Smooth muscle cell of the brain vasculature (primary cell): ENCODE measurements at regions not wholly inside any gene's neighbourhood (a gene's known extent, or its start where the extent isn't known, plus 50 kb on each side); places are given as distances from the start of the nearest gene placed in this dataset.
"Not testable (repeated sequence)": the region's sequence is repeated elsewhere in the genome, so short reads cannot be mapped to it uniquely, and the experiment has no call there.

Source experiments
- DNase-seq: peaks from one replicate; pipeline ENCODE4 v3.0.0-alpha.2; 2012; ENCODE audit warnings: low read depth, low spot score

DNA sequence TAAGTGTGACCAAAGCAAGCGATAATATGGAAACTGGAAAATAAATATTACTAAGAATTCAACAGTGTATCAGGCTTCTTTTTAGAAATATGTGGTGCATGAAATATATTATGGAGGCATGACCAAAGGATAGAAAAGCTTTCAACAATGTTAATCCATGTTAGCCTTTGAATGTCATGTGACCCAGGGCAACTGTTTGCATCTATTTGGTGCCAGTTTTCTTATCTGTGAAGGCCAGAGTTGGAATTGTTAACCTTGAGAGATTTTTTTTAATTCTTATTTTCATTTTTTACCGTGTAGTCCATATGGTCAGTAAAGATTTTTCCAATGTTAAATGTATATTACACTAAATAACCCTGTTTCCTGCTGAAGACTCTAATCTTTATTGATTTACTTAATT, 411.1 kb downstream of the BCKDHB start:
- DNase-seq, result no peak

DNA sequence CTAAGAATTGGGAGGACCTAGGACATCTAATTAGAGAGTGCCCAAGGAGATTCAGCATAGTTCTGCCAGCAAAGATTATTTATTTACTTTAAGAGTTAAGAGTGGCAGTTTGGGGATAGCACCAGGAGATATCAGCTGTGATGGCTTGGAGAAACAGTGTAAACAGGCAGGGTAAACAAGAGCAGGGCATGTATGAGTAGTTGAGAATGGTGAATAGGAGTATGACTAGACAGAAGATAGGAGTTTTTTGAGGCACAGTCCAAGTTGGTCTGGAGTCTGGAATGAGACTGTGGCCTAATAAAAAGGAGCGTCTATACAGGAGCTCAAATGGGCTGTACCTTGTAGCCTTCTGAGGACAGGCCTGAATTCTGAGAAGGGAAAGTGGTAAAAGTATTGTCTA, 404.1 kb downstream of the BCKDHB start:
- DNase-seq, result not testable (repeated sequence)

DNA sequence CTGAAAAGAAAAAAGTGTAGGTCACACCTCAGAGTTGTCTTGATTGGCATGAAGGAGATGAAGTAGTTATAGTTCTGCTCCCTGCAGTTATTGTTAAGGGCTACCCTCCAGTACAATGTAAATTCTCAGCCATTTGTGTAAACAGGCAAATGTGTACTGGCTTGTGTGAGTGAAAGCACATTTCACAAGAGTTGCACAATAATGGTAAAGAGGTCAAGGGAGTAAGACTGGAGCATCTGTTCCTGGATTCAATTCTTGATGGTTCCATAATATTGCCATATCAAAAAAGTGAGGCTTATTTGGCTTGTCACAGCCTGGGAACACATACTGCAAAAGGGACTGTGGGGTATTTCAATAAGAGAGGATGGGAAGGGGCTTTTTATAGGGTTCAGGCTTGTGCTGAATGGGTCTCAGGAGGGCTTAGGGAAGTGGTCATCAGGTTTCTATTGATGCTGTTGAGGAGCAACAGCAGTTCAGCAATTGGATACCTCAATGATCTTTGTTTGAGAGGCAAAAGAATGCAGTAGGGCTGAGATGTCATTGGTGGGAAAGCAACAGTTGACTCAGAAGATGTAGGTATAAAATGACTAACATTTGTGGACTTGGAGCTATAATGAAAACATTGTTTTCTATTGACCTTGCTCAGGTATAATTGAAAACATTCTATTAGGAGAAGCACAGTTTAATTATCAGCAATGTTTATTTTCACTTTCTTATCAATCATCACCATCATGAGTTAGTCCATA, 402.6 kb downstream of the BCKDHB start:
- no peak for DNase-seq

DNA sequence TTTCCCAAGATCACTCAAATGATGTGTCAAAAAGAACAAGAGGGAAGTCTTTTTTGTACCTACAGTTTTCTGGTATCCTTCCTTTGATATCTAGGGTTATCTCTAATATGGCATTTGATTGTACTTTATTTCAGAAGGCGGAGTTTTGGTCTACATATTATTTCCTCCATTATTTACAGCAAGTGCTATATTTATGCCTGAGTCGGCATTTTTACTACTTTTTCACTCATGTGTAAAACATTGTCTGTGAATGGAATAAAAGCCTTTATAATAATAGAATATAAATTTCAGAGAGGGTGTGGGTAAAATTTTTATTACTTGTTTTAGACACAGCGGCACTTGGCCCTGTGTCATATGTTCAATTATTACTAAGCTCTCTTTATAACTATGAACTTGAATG, 398.4 kb downstream of the BCKDHB start:
- no peak for DNase-seq

GRCh38 chr6:80503660-80504059, 397.2 kb downstream of the BCKDHB start:
- no peak for DNase-seq

DNA sequence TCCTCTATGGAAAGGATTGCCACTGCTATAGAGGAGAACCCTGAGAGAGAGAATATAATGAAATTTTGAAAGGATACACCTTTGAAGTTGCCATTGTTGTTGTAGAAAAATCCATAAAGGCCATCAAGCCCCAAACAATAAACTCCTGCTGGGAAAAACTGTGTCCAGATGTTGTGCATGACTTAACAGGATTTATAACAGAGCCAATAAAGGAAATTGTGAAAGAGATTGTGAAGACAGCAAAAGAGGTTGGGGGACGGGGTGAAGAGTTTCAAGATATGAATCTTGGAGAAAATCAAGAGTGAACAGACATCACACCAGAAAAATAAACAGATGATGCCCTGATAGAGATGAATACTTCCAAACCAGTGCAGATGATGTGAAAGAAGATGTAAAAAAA, 396.4 kb downstream of the BCKDHB start:
- DNase-seq, result no peak

- DNase-seq, result no peak
These were observed 395.2 kb downstream of the BCKDHB start for GRCh38 chr6:80501636-80502035.

DNA sequence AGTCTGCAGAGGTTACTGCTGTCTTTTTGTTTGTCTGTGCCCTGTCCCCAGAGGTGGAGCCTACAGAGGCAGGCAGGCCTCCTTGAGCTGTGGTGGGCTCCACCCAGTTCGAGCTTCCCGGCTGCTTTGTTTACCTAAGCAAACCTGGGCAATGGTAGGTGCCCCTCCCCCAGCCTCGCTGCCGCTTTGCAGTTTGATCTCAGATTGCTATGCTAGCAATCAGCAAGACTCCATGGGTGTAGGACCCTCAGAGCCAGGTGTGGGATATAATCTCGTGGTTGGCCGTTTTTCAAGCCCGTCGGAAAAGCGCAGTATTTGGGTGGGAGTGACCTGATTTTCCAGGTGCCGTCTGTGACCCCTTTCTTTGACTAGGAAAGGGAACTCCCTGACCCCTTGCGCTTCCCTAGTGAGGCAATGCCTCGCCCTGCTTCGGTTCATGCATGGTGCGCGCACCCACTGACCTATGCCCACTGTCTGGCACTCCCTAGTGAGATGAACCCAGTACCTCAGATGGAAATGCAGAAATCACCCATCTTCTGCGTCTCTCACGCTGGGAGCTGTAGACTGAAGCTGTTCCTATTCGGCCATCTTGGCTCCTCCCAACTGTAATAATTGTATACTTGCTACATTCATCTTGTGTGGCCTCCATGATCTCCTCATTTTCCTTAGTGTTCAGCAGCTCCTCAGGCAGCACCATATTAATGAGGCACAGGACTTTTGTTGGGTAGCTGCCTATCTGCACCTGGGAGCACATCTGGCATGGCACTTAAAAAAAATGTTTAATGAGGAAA, 391.4 kb downstream of the BCKDHB start:
- not testable (repeated sequence) for DNase-seq

DNA sequence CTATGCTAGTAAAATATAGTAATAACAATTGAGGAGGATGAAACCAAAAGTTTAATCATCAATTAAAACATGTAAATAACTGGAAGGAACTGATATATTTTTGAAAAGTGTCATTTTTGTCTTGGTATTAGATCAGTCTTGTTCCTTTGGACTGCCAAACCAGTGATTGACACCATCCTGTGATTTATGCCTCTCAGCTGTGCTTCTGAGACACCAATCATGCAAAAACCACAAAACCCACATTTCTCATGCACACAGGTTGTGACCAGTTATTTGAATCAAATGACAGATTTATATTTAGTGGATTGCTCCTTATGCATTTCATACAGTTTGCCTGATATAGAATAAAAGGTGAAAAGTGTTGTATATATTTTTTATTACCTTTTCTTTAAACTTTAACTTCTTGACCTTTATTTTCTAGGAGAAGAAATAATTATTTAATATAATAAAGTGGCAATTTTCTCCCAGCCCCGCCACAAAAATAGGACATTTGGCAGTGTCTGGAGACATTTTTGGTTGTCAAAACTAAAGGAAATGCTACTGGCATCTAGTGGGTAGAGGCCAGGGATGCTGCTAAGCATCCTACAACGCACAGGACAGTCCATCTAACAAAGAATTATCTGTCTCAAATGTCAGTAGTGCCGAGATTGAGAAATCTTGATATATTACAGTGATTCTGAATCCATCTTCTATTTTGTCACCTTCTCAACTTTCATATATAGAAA, 383.6 kb downstream of the BCKDHB start:
- no peak for DNase-seq

DNA sequence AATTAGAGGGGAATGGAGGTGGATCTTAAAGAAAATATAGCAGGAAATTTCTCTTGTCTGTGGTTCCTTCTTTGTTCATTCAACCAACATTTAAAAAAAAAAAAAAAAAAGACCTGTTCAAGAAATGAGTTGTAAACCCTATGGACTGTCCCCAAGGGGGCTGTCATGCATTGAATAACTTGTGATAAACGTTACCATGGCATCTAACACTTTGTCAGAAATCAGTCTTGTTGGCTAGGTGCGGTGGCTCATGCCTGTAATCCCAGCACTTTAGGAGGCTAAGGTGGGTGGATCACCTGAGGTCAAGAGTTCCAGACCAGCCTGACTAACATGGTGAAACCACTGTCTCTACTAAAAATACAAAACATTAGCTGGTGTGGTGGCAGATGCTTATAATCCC, 381.7 kb downstream of the BCKDHB start:
- no peak for DNase-seq

GRCh38 chr6:80485494-80485893, 379.0 kb downstream of the BCKDHB start:
- DNase-seq, result not testable (repeated sequence)

DNA sequence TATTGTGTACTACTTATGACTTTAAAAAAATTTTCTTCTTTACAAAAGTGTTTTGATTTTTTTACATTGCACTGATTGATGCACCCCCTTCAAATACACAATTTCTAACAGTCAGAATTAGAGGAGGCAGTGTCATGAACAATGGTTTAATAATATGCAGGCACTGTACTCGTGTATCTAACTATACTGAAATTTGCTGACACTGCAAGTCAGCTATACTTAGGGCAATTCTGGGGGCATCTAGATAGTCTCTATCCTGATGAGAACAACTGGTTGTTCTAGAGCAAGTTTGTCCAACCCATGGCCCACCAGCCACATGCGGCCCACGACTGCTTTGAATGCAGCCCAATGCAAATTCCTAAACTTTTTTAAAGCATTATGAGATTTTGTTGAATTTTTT, 375.6 kb downstream of the BCKDHB start:
- no peak for DNase-seq

DNA sequence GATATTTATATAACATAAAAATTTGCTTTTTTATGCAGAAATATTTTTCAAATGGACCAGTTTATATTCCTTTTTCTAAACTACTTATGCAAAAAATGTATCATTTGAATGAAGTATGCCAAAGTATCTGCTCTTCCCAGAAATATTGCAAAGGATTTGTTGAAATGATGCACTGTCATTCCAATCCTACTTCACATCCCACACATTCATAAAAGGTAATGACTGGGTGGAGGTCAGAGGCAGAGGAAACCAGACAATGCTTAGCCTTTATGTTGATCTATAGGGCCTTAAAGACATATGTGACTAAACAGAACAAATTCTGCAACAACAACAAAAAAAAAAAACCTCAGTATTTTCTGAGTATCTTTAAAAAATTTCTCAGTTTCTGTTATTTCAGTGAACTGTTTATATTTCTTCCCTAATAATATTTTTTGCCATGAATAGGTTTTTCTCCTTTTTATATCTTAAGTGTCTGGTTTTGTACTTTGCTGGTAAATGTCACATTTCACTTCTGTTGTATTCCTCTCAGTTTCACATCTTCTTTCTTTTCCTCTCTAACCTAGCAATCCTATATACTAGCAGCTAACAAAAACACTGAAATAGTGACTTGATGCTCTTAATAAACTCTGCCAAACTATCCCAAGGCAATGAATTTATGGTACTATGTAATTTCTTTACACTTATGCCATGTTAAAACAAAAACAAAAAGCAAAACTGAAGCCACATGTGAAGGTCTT, 374.1 kb downstream of the BCKDHB start:
- DNase-seq, result no peak

- no peak for DNase-seq
These were observed 371.6 kb downstream of the BCKDHB start for GRCh38 chr6:80478030-80478429.

- DNase-seq, result no peak
These were observed 371.1 kb downstream of the BCKDHB start for GRCh38 chr6:80477591-80477990.

DNA sequence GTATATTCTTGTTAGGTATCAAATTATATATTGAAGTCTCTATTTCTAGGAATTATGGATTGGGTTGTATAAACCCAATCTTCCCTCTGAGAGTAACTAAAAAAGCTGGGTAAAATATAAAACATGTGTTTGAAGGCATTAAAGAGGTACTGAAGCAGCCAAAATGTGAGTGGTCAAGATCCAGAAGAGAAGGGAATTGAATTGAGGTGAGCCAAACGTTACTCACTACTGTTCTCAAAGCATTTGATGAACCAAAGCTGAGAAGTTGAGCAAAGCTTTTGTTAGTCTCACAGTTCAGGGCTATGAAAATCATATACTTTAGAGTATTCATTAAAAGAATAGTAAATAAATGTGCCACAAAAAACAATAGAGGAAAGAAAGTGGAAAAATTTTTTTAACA, 365.8 kb downstream of the BCKDHB start:
- DNase-seq, result no peak

DNA sequence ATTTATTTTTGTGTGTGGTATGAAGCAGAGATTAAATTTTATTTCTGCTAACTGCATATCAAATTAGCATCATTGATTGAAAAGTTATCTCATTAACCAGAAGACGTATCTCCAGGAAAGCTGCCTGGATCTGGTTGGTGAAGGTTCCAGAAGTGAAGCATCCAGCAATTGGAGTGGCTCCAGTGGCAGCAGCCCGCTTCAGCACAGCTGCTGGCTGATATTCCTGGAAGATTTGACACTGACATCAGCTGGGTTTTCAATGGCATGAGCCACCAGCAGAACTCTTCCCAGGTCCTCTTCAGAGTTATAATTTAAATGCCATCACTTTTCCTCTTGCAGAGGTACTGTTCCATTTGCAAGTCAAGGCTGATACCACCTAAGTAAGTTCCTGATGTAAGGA, 363.5 kb downstream of the BCKDHB start:
- DNase-seq, result no peak

- DNase-seq, result peak; percentile 20
These were observed 361.9 kb downstream of the BCKDHB start for GRCh38 chr6:80468398-80468797.

- DNase-seq, result no peak
These were observed 360.9 kb downstream of the BCKDHB start for GRCh38 chr6:80467408-80467807.

GRCh38 chr6:80466981-80467380, 360.5 kb downstream of the BCKDHB start:
- DNase-seq, result no peak

- DNase-seq, result no peak
These were observed 359.0 kb downstream of the BCKDHB start for GRCh38 chr6:80465513-80465912.

GRCh38 chr6:80464901-80465300, 358.4 kb downstream of the BCKDHB start:
- DNase-seq, result no peak
